ENCODE measurements at regions not wholly inside any gene's neighbourhood (a gene's known extent, or its start where the extent isn't known, plus 50 kb on each side); places are given as distances from the start of the nearest gene placed in this dataset.

GRCh38 chr2:226057914-226058313 is 658.4 kb downstream of the NYAP2 start:
- Histone ChIP-seq H3K36me3 (no peaks in the 10 kb centered on the region), H3K9me3 (replicated peaks) (no peaks in the 10 kb centered on the region), H3K4me3 (no peak overlapping the region), H3K27ac (replicated peaks) (no peak overlapping the region), H3K27me3 (ENCODE audit: low read depth) (no peaks in the 10 kb centered on the region), H3K4me1 (no peaks in the 10 kb centered on the region)
- no peak for DNase-seq
- intact Hi-C loops (cut with micrococcal nuclease), result no loop called here
- TF ChIP-seq CTCF (IDR thresholded peaks at IDR 0.05; ENCODE audit: borderline replicate concordance), result no peak

GRCh38 chr2:226057365-226057764 is 657.9 kb downstream of the NYAP2 start:
- no peak overlapping the region for H3K4me3 ChIP-seq
- H3K9me3 ChIP-seq (replicated peaks), result no peaks in the 10 kb centered on the region
- no peaks in the 10 kb centered on the region for H3K4me1 ChIP-seq
- no peak overlapping the region for H3K27ac ChIP-seq (replicated peaks)
- intact Hi-C loops (cut with micrococcal nuclease), result no loop called here
- TF ChIP-seq CTCF (IDR thresholded peaks at IDR 0.05; ENCODE audit: borderline replicate concordance), result no peak
- no peaks in the 10 kb centered on the region for H3K27me3 ChIP-seq (ENCODE audit: low read depth)
- no peaks in the 10 kb centered on the region for H3K36me3 ChIP-seq
- DNase-seq, result no peak

GRCh38 chr2:226052772-226053416 is 653.4 kb downstream of the NYAP2 start:
- H3K27ac ChIP-seq (replicated peaks), result no peak overlapping the region
- no peaks in the 10 kb centered on the region for H3K36me3 ChIP-seq
- H3K27me3 ChIP-seq (ENCODE audit: low read depth), result no peaks in the 10 kb centered on the region
- intact Hi-C loops (cut with micrococcal nuclease), result no loop called here
- H3K4me1 ChIP-seq, result no peaks in the 10 kb centered on the region
- no peak for TF ChIP-seq CTCF (IDR thresholded peaks at IDR 0.05; ENCODE audit: borderline replicate concordance)
- no peaks in the 10 kb centered on the region for H3K9me3 ChIP-seq (replicated peaks)
- no peak for DNase-seq
- no peak overlapping the region for H3K4me3 ChIP-seq

GRCh38 chr2:226050822-226051221 is 651.3 kb downstream of the NYAP2 start:
- Histone ChIP-seq H3K27me3 (ENCODE audit: low read depth) (no peaks in the 10 kb centered on the region), H3K27ac (replicated peaks) (no peak overlapping the region), H3K4me3 (no peak overlapping the region), H3K4me1 (no peaks in the 10 kb centered on the region), H3K36me3 (no peaks in the 10 kb centered on the region), H3K9me3 (replicated peaks) (no peaks in the 10 kb centered on the region)
- TF ChIP-seq CTCF (IDR thresholded peaks at IDR 0.05; ENCODE audit: borderline replicate concordance), result no peak
- intact Hi-C loops (cut with micrococcal nuclease), result no loop called here
- DNase-seq, result no peak

- no peak for DNase-seq
Measured at GRCh38 chr2:226048611-226049010, 649.1 kb downstream of the NYAP2 start.

More at GRCh38 chr2:226048611-226049010, 649.1 kb downstream of the NYAP2 start:
- intact Hi-C loops (cut with micrococcal nuclease), result no loop called here
- no peaks in the 10 kb centered on the region for H3K27me3 ChIP-seq (ENCODE audit: low read depth)
- H3K4me3 ChIP-seq, result no peak overlapping the region
- TF ChIP-seq CTCF (IDR thresholded peaks at IDR 0.05; ENCODE audit: borderline replicate concordance), result no peak
- no peaks in the 10 kb centered on the region for H3K9me3 ChIP-seq (replicated peaks)
- H3K36me3 ChIP-seq, result no peaks in the 10 kb centered on the region
- no peak overlapping the region for H3K27ac ChIP-seq (replicated peaks)
- H3K4me1 ChIP-seq, result no peaks in the 10 kb centered on the region

All from left ventricle myocardium inferior (tissue), 1 donor.